ENCODE measurements at regions not wholly inside any gene's neighbourhood (a gene's known extent, or its start where the extent isn't known, plus 50 kb on each side); places are given as distances from the start of the nearest gene placed in this dataset.

DNA sequence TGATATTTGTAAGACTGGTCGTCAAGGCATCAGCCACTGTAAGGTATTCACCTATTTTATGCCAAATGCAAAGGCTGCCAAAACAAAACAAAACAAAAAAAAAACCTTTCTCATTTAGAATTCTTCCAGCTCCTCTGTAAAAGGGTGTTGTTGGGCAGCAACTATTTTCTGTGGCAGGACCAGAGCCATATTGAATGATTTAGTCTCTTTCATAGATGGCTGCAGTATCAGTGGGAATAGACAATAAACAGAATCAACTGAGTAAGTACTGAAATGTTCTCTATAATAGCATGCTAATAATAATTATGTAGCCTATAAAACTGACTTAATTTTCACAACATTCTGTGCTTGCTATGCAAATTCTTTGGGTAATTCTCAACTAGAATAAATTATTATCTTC is 389.7 kb upstream of the PABPC4L start:
- Histone ChIP-seq H3K36me3 (no peaks in the 10 kb centered on the region), H3K27ac (replicated peaks in 1 of 4) (no peak overlapping the region), H3K9me3 (no peaks in the 10 kb centered on the region), H3K27me3 (no peaks in the 10 kb centered on the region), H3K4me3 (no peak overlapping the region), H3K4me1 (no peaks in the 10 kb centered on the region)
- DNase-seq (ENCODE audit: extremely low spot score): no peak
- WGBS: 41% methylated on average over 1 of the region's 1 CpG
- intact Hi-C loops (cut with DNase I): no loop called here
- TF ChIP-seq POLR2AphosphoS5 (IDR thresholded peaks at IDR 0.05) (no peak), POLR2A (IDR thresholded peaks at IDR 0.05; ENCODE audit: low read depth) (no peak)
- TF ChIP-seq, protein P1, sequence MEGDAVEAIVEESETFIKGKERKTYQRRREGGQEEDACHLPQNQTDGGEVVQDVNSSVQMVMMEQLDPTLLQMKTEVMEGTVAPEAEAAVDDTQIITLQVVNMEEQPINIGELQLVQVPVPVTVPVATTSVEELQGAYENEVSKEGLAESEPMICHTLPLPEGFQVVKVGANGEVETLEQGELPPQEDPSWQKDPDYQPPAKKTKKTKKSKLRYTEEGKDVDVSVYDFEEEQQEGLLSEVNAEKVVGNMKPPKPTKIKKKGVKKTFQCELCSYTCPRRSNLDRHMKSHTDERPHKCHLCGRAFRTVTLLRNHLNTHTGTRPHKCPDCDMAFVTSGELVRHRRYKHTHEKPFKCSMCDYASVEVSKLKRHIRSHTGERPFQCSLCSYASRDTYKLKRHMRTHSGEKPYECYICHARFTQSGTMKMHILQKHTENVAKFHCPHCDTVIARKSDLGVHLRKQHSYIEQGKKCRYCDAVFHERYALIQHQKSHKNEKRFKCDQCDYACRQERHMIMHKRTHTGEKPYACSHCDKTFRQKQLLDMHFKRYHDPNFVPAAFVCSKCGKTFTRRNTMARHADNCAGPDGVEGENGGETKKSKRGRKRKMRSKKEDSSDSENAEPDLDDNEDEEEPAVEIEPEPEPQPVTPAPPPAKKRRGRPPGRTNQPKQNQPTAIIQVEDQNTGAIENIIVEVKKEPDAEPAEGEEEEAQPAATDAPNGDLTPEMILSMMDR (IDR thresholded peaks at IDR 0.05): no peak

DNA sequence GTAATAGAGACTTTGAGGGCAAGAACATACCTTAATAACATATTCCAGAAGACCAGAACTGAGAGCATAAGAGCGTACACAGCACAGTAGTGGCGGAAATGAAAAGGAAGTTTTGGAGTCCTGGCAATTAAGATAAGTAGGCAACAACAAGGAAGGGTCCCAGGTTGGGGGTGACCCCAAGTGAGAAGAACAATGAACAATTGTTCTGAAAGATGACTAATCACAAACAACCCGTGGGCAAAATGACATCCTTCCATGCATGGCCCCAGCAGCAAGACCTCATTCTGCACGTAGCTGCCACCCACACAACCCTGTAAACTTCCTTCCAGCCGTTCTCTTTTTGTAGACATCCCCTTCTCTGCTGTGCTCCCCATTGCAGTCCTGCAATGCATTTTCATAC is 384.4 kb upstream of the PABPC4L start:
- no peak overlapping the region for H3K4me3 ChIP-seq
- DNase-seq (ENCODE audit: extremely low spot score): no peak
- no peaks in the 10 kb centered on the region for H3K4me1 ChIP-seq
- 57% methylated on average over 5 of the region's 5 CpGs for WGBS
- no peak overlapping the region for H3K27ac ChIP-seq (replicated peaks in 1 of 4)
- no peak for TF ChIP-seq POLR2AphosphoS5 (IDR thresholded peaks at IDR 0.05)
- no peak for TF ChIP-seq EP300 (IDR thresholded peaks at IDR 0.05)
- no peak for TF ChIP-seq POLR2A (IDR thresholded peaks at IDR 0.05; ENCODE audit: low read depth)
- H3K27me3 ChIP-seq: no peaks in the 10 kb centered on the region
- H3K36me3 ChIP-seq: no peaks in the 10 kb centered on the region
- intact Hi-C loops (cut with DNase I): no loop called here
- H3K9me3 ChIP-seq: no peaks in the 10 kb centered on the region

DNA sequence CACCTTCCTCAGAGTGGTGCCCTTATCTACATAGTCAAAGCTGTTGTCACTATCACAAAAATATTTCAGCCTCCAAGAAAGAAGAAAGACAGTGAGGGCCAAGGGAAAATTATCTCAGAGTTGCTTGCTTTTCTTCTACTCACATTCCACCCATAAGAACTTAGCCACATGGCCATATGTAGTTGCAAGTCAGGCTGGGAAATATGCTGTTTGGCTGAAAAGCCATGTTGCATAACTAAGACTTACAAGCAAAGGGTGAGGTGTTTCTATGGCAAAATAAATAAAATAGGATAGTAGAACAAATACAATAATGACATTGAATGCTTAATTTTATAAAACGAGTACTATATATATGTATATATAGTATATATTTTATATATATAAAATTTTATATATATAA is 365.9 kb upstream of the PABPC4L start:
- DNase-seq (ENCODE audit: extremely low spot score): no peak
- 100% methylated on average over 1 of the region's 1 CpG for WGBS
- intact Hi-C loops (cut with DNase I): no loop called here
- Histone ChIP-seq H3K9me3 (no peaks in the 10 kb centered on the region), H3K36me3 (no peaks in the 10 kb centered on the region), H3K4me3 (no peak overlapping the region), H3K27me3 (no peaks in the 10 kb centered on the region), H3K4me1 (no peaks in the 10 kb centered on the region), H3K27ac (replicated peaks in 1 of 4) (no peak overlapping the region)
- TF ChIP-seq, protein P1 (IDR thresholded peaks at IDR 0.05): no peak
- TF ChIP-seq POLR2AphosphoS5 (IDR thresholded peaks at IDR 0.05) (no peak), POLR2A (IDR thresholded peaks at IDR 0.05; ENCODE audit: low read depth) (no peak), EP300 (IDR thresholded peaks at IDR 0.05) (no peak)

DNA sequence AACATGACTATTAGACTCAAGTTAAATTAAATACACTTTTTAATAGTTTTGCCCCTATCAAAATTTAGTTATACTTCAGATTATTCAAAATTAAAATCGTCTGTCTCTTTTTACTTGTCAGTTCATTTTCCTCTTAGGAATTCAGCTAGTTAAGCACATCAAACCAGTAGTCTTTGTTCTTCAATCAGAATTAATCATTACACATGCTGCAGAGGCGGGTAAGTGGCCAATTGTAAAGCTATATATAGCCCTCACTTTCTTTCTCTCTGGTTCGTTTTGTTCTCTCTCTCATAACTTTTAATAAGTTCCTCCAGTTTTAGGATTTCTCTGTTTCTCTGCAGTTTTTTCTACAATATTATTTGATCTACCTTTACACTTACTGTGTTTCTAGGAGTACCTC is 359.1 kb upstream of the PABPC4L start:
- intact Hi-C loops (cut with DNase I): no loop called here

DNA sequence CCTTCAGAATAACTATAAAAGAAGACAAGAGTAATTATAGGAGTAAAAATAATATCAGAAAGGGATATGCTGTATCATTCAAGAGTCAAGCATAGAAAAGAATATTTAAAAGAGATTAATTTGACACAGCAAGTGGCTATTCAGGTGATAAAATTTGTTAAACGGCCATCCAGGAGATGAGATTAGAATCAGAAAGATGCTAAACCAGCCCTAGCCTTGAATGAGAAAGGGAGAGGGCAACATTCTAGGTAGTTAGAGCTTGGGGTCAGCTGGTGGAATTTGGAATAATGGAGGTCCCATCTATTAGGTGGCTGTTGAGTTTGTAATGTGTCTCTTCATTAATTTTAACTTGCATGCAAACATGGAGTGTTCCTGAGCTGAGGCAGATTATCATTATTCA is 350.5 kb upstream of the PABPC4L start:
- DNase-seq (ENCODE audit: extremely low spot score): no peak
- H3K36me3 ChIP-seq: no peaks in the 10 kb centered on the region
- peaks cover 0 to 18% (median 14%) of the 10 kb centered on the region in 4 donors for H3K9me3 ChIP-seq
- no peaks in the 10 kb centered on the region for H3K27me3 ChIP-seq
- no peak overlapping the region for H3K4me3 ChIP-seq
- intact Hi-C loops (cut with DNase I): no loop called here
- 67% methylated on average over 1 of the region's 1 CpG for WGBS
- H3K27ac ChIP-seq (replicated peaks in 1 of 4): no peak overlapping the region
- no peaks in the 10 kb centered on the region for H3K4me1 ChIP-seq
- TF ChIP-seq POLR2AphosphoS5 (IDR thresholded peaks at IDR 0.05) (no peak), EP300 (IDR thresholded peaks at IDR 0.05) (no peak), POLR2A (IDR thresholded peaks at IDR 0.05; ENCODE audit: low read depth) (no peak)
- TF ChIP-seq, protein P1 (IDR thresholded peaks at IDR 0.05): no peak

More for the DNA sequence above, 359.1 kb upstream of the PABPC4L start:
- Histone ChIP-seq H3K4me3 (no peak overlapping the region), H3K27ac (replicated peaks in 1 of 4) (no peak overlapping the region), H3K4me1 (no peaks in the 10 kb centered on the region), H3K27me3 (no peaks in the 10 kb centered on the region), H3K9me3 (no peaks in the 10 kb centered on the region), H3K36me3 (no peaks in the 10 kb centered on the region)
- TF ChIP-seq EP300 (IDR thresholded peaks at IDR 0.05): no peak
- TF ChIP-seq POLR2A (IDR thresholded peaks at IDR 0.05; ENCODE audit: low read depth): no peak
- TF ChIP-seq, protein P1 (IDR thresholded peaks at IDR 0.05): no peak
- TF ChIP-seq POLR2AphosphoS5 (IDR thresholded peaks at IDR 0.05): no peak
- WGBS: 39% methylated on average over 3 of the region's 3 CpGs
- no peak for DNase-seq (ENCODE audit: extremely low spot score)
